ENCODE measurements at regions not wholly inside any gene's neighbourhood (a gene's known extent, or its start where the extent isn't known, plus 50 kb on each side); places are given as distances from the start of the nearest gene placed in this dataset.
"Not testable (repeated sequence)": the region's sequence is repeated elsewhere in the genome, so short reads cannot be mapped to it uniquely, and the experiment has no call there.

GRCh38 chr6:50390416-50390815 is 322.9 kb upstream of the TFAP2D start:
- DNase-seq (ENCODE audit: extremely low read depth, insufficient read length): no peak
- no peak overlapping the region for H3K4me3 ChIP-seq (replicated peaks; ENCODE audit: low read depth, low read length)
- no peaks in the 10 kb centered on the region for H3K27me3 ChIP-seq (replicated peaks; ENCODE audit: control insufficient read depth, insufficient read depth, low read length)
- no peaks in the 10 kb centered on the region for H3K36me3 ChIP-seq (ENCODE audit: control insufficient read depth, insufficient read depth, low read length)
- TF ChIP-seq, protein P1, sequence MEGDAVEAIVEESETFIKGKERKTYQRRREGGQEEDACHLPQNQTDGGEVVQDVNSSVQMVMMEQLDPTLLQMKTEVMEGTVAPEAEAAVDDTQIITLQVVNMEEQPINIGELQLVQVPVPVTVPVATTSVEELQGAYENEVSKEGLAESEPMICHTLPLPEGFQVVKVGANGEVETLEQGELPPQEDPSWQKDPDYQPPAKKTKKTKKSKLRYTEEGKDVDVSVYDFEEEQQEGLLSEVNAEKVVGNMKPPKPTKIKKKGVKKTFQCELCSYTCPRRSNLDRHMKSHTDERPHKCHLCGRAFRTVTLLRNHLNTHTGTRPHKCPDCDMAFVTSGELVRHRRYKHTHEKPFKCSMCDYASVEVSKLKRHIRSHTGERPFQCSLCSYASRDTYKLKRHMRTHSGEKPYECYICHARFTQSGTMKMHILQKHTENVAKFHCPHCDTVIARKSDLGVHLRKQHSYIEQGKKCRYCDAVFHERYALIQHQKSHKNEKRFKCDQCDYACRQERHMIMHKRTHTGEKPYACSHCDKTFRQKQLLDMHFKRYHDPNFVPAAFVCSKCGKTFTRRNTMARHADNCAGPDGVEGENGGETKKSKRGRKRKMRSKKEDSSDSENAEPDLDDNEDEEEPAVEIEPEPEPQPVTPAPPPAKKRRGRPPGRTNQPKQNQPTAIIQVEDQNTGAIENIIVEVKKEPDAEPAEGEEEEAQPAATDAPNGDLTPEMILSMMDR (IDR thresholded peaks at IDR 0.05; ENCODE audit: insufficient read depth, low read length, poor library complexity, severe bottlenecking): no peak

DNA sequence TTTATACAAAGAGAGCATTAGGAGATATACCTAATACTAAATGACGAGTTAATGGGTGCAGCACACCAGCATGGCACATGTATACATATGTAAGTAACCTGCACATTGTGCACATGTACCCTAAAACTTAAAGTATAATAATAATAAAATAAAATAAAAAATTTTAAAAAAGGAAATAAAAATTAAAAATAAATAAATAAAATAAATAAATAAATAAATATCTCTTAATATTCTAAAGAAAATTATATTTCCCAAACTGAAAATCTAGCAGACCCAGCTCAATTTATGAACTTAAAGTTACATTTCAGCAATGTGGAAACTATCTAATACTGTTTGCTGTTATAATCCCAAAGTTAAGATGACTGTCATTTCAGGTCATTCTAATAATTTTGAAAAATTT is 319.2 kb upstream of the TFAP2D start:
- not testable (repeated sequence) for DNase-seq (ENCODE audit: extremely low read depth, insufficient read length); H3K4me3 ChIP-seq (replicated peaks; ENCODE audit: low read depth, low read length); H3K27me3 ChIP-seq (replicated peaks; ENCODE audit: control insufficient read depth, insufficient read depth, low read length); H3K36me3 ChIP-seq (ENCODE audit: control insufficient read depth, insufficient read depth, low read length)

- H3K4me3 ChIP-seq (replicated peaks; ENCODE audit: low read depth, low read length): no peak overlapping the region
These were observed 308.7 kb upstream of the TFAP2D start for GRCh38 chr6:50404643-50405042.

DNA sequence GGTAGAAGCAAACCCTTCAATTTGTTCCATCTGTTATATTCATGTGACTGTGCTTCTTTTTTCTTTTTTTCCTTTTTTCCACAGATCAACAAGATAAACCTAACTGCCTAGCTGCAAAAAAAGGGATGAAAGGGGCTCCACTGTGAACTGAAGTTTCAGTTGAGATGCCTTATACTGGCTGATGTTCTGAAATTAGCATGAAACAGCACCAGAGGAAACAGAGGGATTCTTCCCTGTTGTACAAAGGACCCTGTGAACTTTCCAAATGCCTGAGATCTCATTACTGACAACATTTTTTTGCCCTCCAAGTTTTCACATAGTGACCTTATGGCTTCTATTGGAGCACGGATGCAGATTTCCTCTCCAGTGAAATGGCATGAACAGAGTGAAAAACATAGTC is 302.7 kb upstream of the TFAP2D start:
- no peaks in the 10 kb centered on the region for H3K36me3 ChIP-seq (ENCODE audit: control insufficient read depth, insufficient read depth, low read length)
- TF ChIP-seq, protein P1 (IDR thresholded peaks at IDR 0.05; ENCODE audit: insufficient read depth, low read length, poor library complexity, severe bottlenecking): no peak
- H3K4me3 ChIP-seq (replicated peaks; ENCODE audit: low read depth, low read length): no peak overlapping the region
- DNase-seq (ENCODE audit: extremely low read depth, insufficient read length): no peak
- H3K27me3 ChIP-seq (replicated peaks; ENCODE audit: control insufficient read depth, insufficient read depth, low read length): no peaks in the 10 kb centered on the region

More at GRCh38 chr6:50404643-50405042, 308.7 kb upstream of the TFAP2D start:
- TF ChIP-seq, protein P1 (IDR thresholded peaks at IDR 0.05; ENCODE audit: insufficient read depth, low read length, poor library complexity, severe bottlenecking): no peak
- DNase-seq (ENCODE audit: extremely low read depth, insufficient read length): no peak
- H3K36me3 ChIP-seq (ENCODE audit: control insufficient read depth, insufficient read depth, low read length): no peaks in the 10 kb centered on the region
- H3K27me3 ChIP-seq (replicated peaks; ENCODE audit: control insufficient read depth, insufficient read depth, low read length): no peaks in the 10 kb centered on the region

- H3K27me3 ChIP-seq (replicated peaks; ENCODE audit: control insufficient read depth, insufficient read depth, low read length); H3K36me3 ChIP-seq (ENCODE audit: control insufficient read depth, insufficient read depth, low read length); H3K4me3 ChIP-seq (replicated peaks; ENCODE audit: low read depth, low read length); DNase-seq (ENCODE audit: extremely low read depth, insufficient read length): not testable (repeated sequence)
These were observed 292.3 kb upstream of the TFAP2D start for GRCh38 chr6:50421041-50421440.

GRCh38 chr6:50427267-50427666 is 286.1 kb upstream of the TFAP2D start:
- TF ChIP-seq, protein P1 (IDR thresholded peaks at IDR 0.05; ENCODE audit: insufficient read depth, low read length, poor library complexity, severe bottlenecking): no peak
- H3K4me3 ChIP-seq (replicated peaks; ENCODE audit: low read depth, low read length): no peak overlapping the region
- no peaks in the 10 kb centered on the region for H3K36me3 ChIP-seq (ENCODE audit: control insufficient read depth, insufficient read depth, low read length)
- no peak for DNase-seq (ENCODE audit: extremely low read depth, insufficient read length)
- no peaks in the 10 kb centered on the region for H3K27me3 ChIP-seq (replicated peaks; ENCODE audit: control insufficient read depth, insufficient read depth, low read length)

GRCh38 chr6:50437901-50438300 is 275.4 kb upstream of the TFAP2D start:
- Histone ChIP-seq H3K27me3 (replicated peaks; ENCODE audit: control insufficient read depth, insufficient read depth, low read length) (no peaks in the 10 kb centered on the region), H3K4me3 (replicated peaks; ENCODE audit: low read depth, low read length) (no peak overlapping the region), H3K36me3 (ENCODE audit: control insufficient read depth, insufficient read depth, low read length) (no peaks in the 10 kb centered on the region)
- TF ChIP-seq, protein P1 (IDR thresholded peaks at IDR 0.05; ENCODE audit: insufficient read depth, low read length, poor library complexity, severe bottlenecking): no peak
- no peak for DNase-seq (ENCODE audit: extremely low read depth, insufficient read length)

Data from GM06990 (cell line).